HG02763 (cell line): ENCODE measurements at regions not wholly inside any gene's neighbourhood (a gene's known extent, or its start where the extent isn't known, plus 50 kb on each side); places are given as distances from the start of the nearest gene placed in this dataset.
"Not testable (repeated sequence)": the region's sequence is repeated elsewhere in the genome, so short reads cannot be mapped to it uniquely, and the experiment has no call there.

Experiments used
- ATAC-seq: cut with Tn5 transposase; IDR thresholded peaks from one replicate; pipeline ENCODE4 v1.9.1; 2021; ENCODE audit warnings: mild to moderate bottlenecking, moderate library complexity; ENCODE audit not compliant: unreplicated experiment

GRCh38 chr4:131724847-131725246, 1424.2 kb upstream of the PCDH10 start:
- ATAC-seq = not testable (repeated sequence)

DNA sequence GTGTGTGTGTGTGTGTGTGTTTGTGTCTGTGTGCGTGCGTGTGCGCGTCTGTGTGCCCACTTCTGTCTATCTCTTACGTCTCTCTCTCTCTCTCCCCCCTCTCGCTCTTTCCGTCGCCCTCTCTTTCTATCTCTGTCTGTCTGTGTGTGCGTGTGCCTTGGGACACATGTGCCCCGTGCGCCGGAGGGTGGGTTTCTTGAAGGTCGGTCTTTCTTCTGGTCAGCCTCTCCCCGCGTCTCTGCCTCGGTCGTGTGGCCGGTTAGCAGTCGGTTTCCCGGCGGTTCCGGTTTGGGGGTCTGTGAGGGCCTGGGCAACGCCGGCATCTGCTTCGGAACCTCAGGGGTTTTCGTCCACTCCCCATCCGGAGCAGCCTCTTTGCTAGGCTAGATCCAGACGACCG, 1423.6 kb upstream of the PCDH10 start:
- not testable (repeated sequence) for ATAC-seq

GRCh38 chr4:131726940-131727339, 1422.2 kb upstream of the PCDH10 start:
- ATAC-seq = not testable (repeated sequence)

DNA sequence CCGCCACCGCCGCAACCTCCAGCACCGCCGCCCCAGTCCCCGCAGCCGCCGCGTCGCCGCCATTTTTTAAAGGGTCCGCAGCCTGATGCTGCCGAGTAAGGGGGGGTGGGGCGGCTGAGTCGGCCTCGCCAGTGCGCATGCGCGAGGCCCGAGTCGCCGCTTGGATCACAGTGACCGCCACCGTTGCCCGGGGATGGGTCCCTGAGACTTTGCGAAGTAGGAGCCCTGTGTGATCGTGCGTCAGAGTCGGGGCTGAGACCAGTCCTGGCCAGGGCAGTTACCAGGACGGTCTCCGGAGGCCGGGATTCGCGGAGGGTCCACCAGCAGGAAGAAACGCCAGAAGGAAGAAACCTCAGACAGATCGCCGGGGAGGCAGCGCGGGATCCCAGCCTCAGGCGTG, 1421.7 kb upstream of the PCDH10 start:
- ATAC-seq = not testable (repeated sequence)

DNA sequence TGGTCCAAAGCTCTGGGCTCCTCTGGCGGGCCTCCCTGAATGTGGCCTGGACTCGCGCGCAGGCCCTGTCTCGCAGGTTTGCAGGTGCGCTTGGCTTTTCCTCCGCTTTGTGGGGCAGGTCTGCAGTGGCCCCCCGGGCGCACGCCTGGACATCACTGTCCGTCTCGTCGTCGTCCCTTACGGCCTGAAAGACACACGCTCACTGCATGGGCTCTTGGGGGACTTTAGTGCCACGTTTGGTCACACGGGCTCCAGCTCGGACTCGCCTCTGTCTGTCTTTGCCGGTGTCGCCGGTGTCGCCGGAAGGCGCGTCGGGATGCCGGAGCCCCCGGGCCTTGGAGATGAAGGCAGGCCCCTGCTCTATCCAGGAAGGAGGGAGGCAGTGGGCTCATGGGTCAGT, 1419.9 kb upstream of the PCDH10 start:
- not testable (repeated sequence) for ATAC-seq

- not testable (repeated sequence) for ATAC-seq
Observed at GRCh38 chr4:131729716-131730398, 1419.2 kb upstream of the PCDH10 start.

DNA sequence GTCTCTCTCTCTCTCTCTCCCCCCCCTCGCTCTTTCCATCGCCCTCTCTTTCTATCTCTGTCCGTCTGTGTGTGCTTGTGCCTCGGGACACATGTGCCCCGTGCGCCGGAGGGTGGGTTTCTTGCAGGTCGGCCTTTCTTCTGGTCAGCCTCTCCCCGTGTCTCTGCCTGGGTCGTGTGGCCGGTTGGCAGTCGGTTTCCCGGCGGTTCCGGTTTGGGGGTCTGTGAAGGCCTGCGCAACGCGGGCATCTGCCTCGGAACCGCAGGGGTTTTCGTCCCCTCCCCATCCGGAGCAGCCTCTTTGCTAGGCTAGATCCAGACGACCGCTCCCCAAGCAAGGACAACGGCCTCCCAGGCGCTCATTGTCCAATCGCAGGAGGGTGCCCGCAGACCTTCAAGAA, 1418.5 kb upstream of the PCDH10 start:
- not testable (repeated sequence) for ATAC-seq

- not testable (repeated sequence) for ATAC-seq
Observed at GRCh38 chr4:131732034-131732630, 1417.0 kb upstream of the PCDH10 start.

GRCh38 chr4:131734321-131734720, 1414.8 kb upstream of the PCDH10 start:
- ATAC-seq = not testable (repeated sequence)

GRCh38 chr4:131734851-131735385, 1414.2 kb upstream of the PCDH10 start:
- ATAC-seq = not testable (repeated sequence)

DNA sequence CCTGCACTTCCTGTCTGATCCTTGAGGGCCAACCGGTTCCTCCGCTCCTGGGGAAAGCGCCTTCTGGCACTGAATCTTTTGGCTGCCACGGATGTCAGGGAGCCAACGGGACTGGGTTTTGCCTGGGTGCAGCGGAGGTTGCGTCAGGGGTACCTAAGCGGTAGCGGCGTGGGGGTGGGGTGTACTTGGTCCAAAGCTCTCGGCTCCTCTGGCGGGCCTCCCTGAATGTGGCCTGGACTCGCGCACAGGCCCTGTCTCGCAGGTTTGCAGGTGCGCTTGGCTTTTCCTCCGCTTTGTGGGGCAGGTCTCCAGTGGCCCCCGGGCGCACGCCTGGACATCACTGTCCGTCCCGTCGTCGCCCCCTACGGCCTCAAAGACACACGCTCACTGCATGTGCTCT, 1410.1 kb upstream of the PCDH10 start:
- ATAC-seq = not testable (repeated sequence)

DNA sequence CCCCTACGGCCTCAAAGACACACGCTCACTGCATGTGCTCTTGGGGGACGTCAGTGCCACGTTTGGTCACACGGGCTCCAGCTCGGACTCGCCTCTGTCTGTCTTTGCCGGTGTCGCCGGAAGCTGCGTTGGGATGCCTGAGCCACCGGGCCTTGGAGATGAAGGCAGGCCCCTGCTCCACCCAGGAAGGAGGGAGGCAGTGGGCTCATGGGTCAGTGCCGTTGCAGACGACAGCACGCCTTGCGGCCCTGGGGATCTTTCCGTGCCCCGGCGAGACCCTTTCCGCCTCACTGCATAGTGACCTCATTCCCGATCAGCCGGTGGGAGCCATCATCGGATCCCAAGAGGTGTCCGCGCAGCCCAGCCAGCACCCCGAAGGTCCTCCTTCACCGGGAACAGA, 1407.3 kb upstream of the PCDH10 start:
- not testable (repeated sequence) for ATAC-seq

DNA sequence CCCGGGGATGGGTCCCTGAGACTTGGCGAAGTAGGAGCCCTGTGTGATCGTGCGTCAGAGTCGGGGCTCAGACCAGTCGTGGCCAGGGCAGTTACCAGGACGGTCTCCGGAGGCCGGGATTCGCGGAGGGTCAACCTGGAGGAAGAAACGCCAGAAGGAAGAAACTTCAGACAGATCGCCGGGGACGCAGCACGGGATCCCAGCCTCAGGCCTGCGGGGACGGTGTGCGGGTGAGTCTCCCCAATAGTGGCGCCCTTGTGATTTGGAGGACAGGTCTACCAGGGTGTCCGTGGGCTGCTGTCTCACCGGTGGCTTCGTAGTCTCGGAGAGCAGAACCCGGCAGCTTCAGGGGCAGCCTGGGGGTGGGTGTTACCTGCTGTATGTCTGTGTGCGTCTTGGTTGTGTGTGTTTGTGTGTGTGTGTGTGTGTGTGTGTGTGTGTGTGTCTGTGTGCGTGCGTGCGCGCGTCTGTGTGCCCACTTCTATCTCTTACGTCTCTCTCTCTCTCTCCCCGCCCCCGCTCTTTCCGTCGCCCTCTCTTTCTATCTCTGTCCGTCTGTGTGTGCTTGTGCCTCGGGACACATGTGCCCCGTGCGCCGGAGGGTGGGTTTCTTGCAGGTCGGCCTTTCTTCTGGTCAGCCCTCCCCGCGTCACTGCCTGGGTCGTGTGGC, 1406.4 kb upstream of the PCDH10 start:
- ATAC-seq = not testable (repeated sequence)

DNA sequence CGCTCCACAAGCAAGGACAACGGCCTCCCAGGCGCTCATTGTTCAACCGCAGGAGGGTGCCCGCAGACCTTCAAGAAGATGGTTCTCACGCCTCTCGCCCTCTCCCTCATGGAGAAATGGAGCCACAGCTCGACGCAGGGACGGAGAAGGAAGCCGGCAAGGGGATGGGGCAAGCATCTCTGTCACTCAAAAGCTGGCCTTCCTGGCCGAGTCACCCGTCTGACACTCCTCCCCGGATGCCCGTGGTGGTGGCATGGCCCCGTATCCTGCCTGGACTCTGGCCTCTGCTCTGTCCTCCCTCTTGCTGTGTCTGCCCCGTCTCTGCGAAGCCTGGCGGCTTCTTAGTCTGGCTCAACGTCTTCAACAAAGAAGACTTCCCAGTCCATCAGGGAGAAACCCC, 1405.7 kb upstream of the PCDH10 start:
- ATAC-seq = not testable (repeated sequence)

DNA sequence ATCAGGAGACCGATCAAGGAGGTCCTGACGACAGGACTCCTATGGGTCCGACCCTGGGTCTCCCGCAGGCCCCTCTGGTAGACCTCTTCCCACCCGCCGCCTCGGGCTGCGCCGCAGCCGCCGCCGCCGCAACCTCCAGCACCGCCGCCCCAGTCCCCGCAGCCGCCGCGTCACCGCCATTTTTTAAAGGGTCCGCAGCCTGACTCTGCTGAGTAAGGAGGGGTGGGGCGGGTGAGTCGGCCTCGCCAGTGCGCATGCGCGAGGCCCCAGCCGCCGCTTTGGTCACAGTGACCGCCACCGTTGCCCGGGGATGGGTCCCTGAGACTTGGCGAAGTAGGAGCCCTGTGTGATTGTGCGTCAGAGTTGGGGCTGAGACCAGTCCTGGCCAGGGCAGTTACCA, 1401.9 kb upstream of the PCDH10 start:
- not testable (repeated sequence) for ATAC-seq

- not testable (repeated sequence) for ATAC-seq
Observed at GRCh38 chr4:131749224-131749623, 1399.9 kb upstream of the PCDH10 start.

DNA sequence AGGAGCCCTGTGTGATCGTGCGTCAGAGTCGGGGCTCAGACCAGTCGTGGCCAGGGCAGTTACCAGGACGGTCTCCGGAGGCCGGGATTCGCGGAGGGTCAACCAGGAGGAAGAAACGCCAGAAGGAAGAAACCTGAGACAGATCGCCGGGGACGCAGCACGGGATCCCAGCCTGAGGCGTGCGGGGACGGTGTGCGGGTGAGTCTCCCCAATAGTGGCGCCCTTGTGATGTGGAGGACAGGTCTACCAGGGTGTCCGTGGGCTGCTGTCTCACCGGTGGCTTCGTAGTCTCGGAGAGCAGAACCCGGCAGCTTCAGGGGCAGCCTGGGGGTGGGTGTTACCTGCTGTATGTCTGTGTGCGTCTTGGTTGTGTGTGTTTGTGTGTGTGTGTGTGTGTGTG, 1399.1 kb upstream of the PCDH10 start:
- not testable (repeated sequence) for ATAC-seq

- not testable (repeated sequence) for ATAC-seq
Observed at GRCh38 chr4:131750469-131750868, 1398.6 kb upstream of the PCDH10 start.

DNA sequence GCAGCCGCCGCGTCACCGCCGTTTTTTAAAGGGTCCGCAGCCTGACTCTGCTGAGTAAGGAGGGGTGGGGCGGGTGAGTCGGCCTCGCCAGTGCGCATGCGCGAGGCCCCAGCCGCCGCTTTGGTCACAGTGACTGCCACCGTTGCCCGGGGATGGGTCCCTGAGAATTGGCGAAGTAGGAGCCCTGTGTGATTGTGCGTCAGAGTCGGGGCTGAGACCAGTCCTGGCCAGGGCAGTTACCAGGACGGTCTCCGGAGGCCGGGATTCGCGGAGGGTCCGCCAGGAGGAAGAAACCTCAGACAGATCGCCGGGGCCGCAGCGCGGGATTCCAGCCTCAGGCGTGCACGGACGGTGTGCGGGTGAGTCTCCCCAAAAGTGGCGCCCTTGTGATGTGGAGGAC, 1386.9 kb upstream of the PCDH10 start:
- not testable (repeated sequence) for ATAC-seq

GRCh38 chr4:131764730-131765129, 1384.4 kb upstream of the PCDH10 start:
- ATAC-seq = no peak

- not testable (repeated sequence) for ATAC-seq
Observed at GRCh38 chr4:131774382-131774781, 1374.7 kb upstream of the PCDH10 start.

GRCh38 chr4:131810565-131810964, 1338.5 kb upstream of the PCDH10 start:
- ATAC-seq = not testable (repeated sequence)
